Endothelial cell (in vitro differentiated cells): ENCODE measurements at regions not wholly inside any gene's neighbourhood (a gene's known extent, or its start where the extent isn't known, plus 50 kb on each side); places are given as distances from the start of the nearest gene placed in this dataset.

Source experiments
- DNase-seq: peaks from one replicate; pipeline ENCODE4 v3.0.0; 2021; ENCODE audit warnings: low spot score
- H3K27ac Mint-ChIP-seq: one replicate; pipeline ENCODE4 v1.8.0; 2021; ENCODE audit warnings: mixed read lengths, inconsistent platforms; ENCODE audit not compliant: unreplicated experiment
- H3K27me3 Mint-ChIP-seq: one replicate; pipeline ENCODE4 v1.8.0; 2021; ENCODE audit warnings: mild to moderate bottlenecking, moderate library complexity, mixed read lengths, inconsistent platforms; ENCODE audit not compliant: unreplicated experiment
- H3K36me3 Mint-ChIP-seq: one replicate; pipeline ENCODE4 v1.8.0; 2021; ENCODE audit warnings: mild to moderate bottlenecking, low read depth, mixed read lengths, inconsistent platforms; ENCODE audit not compliant: unreplicated experiment
- H3K4me1 Mint-ChIP-seq: one replicate; pipeline ENCODE4 v1.8.0; 2021; ENCODE audit warnings: mild to moderate bottlenecking, mixed read lengths, inconsistent platforms; ENCODE audit not compliant: unreplicated experiment
- H3K4me3 Mint-ChIP-seq: one replicate; pipeline ENCODE4 v1.8.0; 2021; ENCODE audit warnings: mild to moderate bottlenecking, mixed read lengths, inconsistent platforms; ENCODE audit not compliant: unreplicated experiment
- H3K9me3 Mint-ChIP-seq: one replicate; pipeline ENCODE4 v1.8.0; 2021; ENCODE audit warnings: mixed read lengths, inconsistent platforms; ENCODE audit not compliant: unreplicated experiment
- CTCF ChIP-seq: fragments of 200-600 bp; sonication (generic); IDR thresholded peaks from one replicate; pipeline ENCODE4 v1.5.0; 2021; ENCODE audit warnings: antibody characterized with exemption; ENCODE audit not compliant: unreplicated experiment

- Mint-ChIP-seq H3K36me3 (no peaks in the 10 kb centered on the region), H3K4me1 (peaks cover 4% of the 10 kb centered on the region), H3K9me3 (no peaks in the 10 kb centered on the region), H3K27me3 (no peaks in the 10 kb centered on the region), H3K4me3 (no peak overlapping the region), H3K27ac (no peak overlapping the region)
- no peak for TF ChIP-seq CTCF
- no peak for DNase-seq
Measured at GRCh38 chr13:50708461-50708860, 135.0 kb downstream of the DLEU7 start.

- DNase-seq = no peak
- Mint-ChIP-seq H3K4me1 (peaks cover 8% of the 10 kb centered on the region), H3K4me3 (no peak overlapping the region), H3K27me3 (no peaks in the 10 kb centered on the region), H3K36me3 (no peaks in the 10 kb centered on the region), H3K9me3 (no peaks in the 10 kb centered on the region), H3K27ac (no peak overlapping the region)
- TF ChIP-seq CTCF = no peak
Measured at GRCh38 chr13:50709058-50709457, 134.4 kb downstream of the DLEU7 start.

GRCh38 chr13:50711131-50711815 is 132.2 kb downstream of the DLEU7 start:
- Mint-ChIP-seq H3K27ac (no peak overlapping the region), H3K27me3 (no peaks in the 10 kb centered on the region), H3K36me3 (peaks cover 8% of the 10 kb centered on the region), H3K9me3 (no peaks in the 10 kb centered on the region), H3K4me3 (no peak overlapping the region), H3K4me1 (peaks cover 12% of the 10 kb centered on the region)
- TF ChIP-seq CTCF = no peak
- no peak for DNase-seq

- no peak for DNase-seq
- no peak overlapping the region for H3K4me3 Mint-ChIP-seq
- H3K36me3 Mint-ChIP-seq = peaks cover 8% of the 10 kb centered on the region
- H3K27me3 Mint-ChIP-seq = no peaks in the 10 kb centered on the region
- H3K4me1 Mint-ChIP-seq = peaks cover 12% of the 10 kb centered on the region
- no peak for TF ChIP-seq CTCF
- H3K9me3 Mint-ChIP-seq = no peaks in the 10 kb centered on the region
- H3K27ac Mint-ChIP-seq = no peak overlapping the region
Measured at GRCh38 chr13:50711996-50712395, 131.5 kb downstream of the DLEU7 start.

GRCh38 chr13:50712456-50712855 is 131.0 kb downstream of the DLEU7 start:
- no peak for DNase-seq
- H3K4me1 Mint-ChIP-seq = peaks cover 12% of the 10 kb centered on the region
- no peak for TF ChIP-seq CTCF
- no peak overlapping the region for H3K4me3 Mint-ChIP-seq
- no peak overlapping the region for H3K27ac Mint-ChIP-seq
- H3K36me3 Mint-ChIP-seq = peaks cover 8% of the 10 kb centered on the region
- no peaks in the 10 kb centered on the region for H3K9me3 Mint-ChIP-seq
- H3K27me3 Mint-ChIP-seq = no peaks in the 10 kb centered on the region
